Gastrocnemius medialis (tissue), 4 donors: ENCODE measurements at regions not wholly inside any gene's neighbourhood (a gene's known extent, or its start where the extent isn't known, plus 50 kb on each side); places are given as distances from the start of the nearest gene placed in this dataset.

Experiments
- ATAC-seq, 2 donors: fragments of 150-250 bp; one replicate each; pipeline ENCODE4 v1.9.1; 2016
- DNase-seq, 2 donors: peaks; one replicate each; pipeline ENCODE4 v3.0.0-alpha.2; 2019
- H3K27ac ChIP-seq, 4 donors: fragments of 200-600 bp; sonication (generic); 1 replicate in 1 of 4; 2 replicates in 3 of 4; pipeline ENCODE4 v1.5.1; 2016 to 2018; ENCODE audit warnings: mild to moderate bottlenecking in 2 of 4, moderate library complexity in 1 of 4
- H3K27me3 ChIP-seq, 3 donors: fragments of 200-600 bp; sonication (generic) in 2 of 3; 1 replicate in 1 of 3; 2 replicates in 2 of 3; pipeline versions ENCODE4 v1.5.1 to v1.6.0; 2016 to 2019; ENCODE audit warnings: mild to moderate bottlenecking in 1 of 3, moderate library complexity in 1 of 3
- H3K36me3 ChIP-seq, 2 donors: fragments of 200-600 bp; sonication (generic) in 1 of 2; one replicate each; pipeline ENCODE4 v1.5.1; 2017 to 2018
- H3K4me1 ChIP-seq, 2 donors: fragments of 200-600 bp; sonication (generic) in 1 of 2; one replicate each; pipeline ENCODE4 v1.5.1; 2016 to 2017; ENCODE audit warnings: mild to moderate bottlenecking in 2 of 2
- H3K4me3 ChIP-seq, 4 donors: fragments of 200-600 bp; sonication (generic) in 3 of 4; 1 replicate in 1 of 4; 2 replicates in 3 of 4; pipeline ENCODE4 v1.5.1; 2016 to 2019; ENCODE audit warnings: mild to moderate bottlenecking in 2 of 4
- H3K9me3 ChIP-seq, 3 donors: fragments of 200-600 bp; sonication (generic) in 2 of 3; 1 replicate in 1 of 3; 2 replicates in 2 of 3; pipeline ENCODE4 v1.5.1; 2016 to 2019
- CTCF ChIP-seq, 5 experiments: fragments of 450-650 bp in 3 of 5; fragments of 200-600 bp in 2 of 5; sonication (generic) in 2 of 5; IDR thresholded peaks in 4 of 5; conservative IDR thresholded peaks in 1 of 5; 1 replicate in 4 of 5; 2 replicates in 1 of 5; pipeline ENCODE4 v1.5.1; 2016 to 2019; ENCODE audit warnings: antibody characterized with exemption in 5 of 5, mild to moderate bottlenecking in 3 of 5, moderate library complexity in 3 of 5
- POLR2A ChIP-seq, 2 donors: fragments of 450-650 bp; IDR thresholded peaks; one replicate each; pipeline ENCODE4 v1.6.1; 2017; ENCODE audit warnings: antibody characterized with exemption in 2 of 2, mild to moderate bottlenecking in 2 of 2, moderate library complexity in 2 of 2
- in situ Hi-C, 4 donors: fragments of 200-750 bp; cut with MboI; loops; one replicate each; pipeline versions ENCODE4 v1.15.0 to v1.8.0; 2017; ENCODE audit warnings: low sequenced_read_pairs in 4 of 4
- intact Hi-C: fragments of 100-400 bp; cut with DNase I; formaldehyde crosslinking; loops from one replicate; pipeline ENCODE4 v1.15.1; 2023; ENCODE audit warnings: low total_unique reads

- TF ChIP-seq CTCF (IDR thresholded peaks at IDR 0.05 in 4 of 5, conservative IDR thresholded peaks at IDR 0.05 in 1 of 5), result no peak
- no peak for TF ChIP-seq POLR2A (IDR thresholded peaks at IDR 0.05)
Measured at GRCh38 chr10:61175316-61175715, 231.3 kb upstream of the RHOBTB1 start.

GRCh38 chr10:61173450-61173849, 229.5 kb upstream of the RHOBTB1 start:
- DNase-seq (no peak), ATAC-seq (no peak)
- intact Hi-C loops, result no loop called here
- no peak for TF ChIP-seq POLR2A (IDR thresholded peaks at IDR 0.05)
- TF ChIP-seq CTCF (IDR thresholded peaks at IDR 0.05 in 4 of 5, conservative IDR thresholded peaks at IDR 0.05 in 1 of 5), result no peak
- no peaks in the 10 kb centered on the region for H3K36me3 ChIP-seq
- peaks cover 18 to 25% of the 10 kb centered on the region in 2 donors for H3K4me1 ChIP-seq
- H3K4me3 ChIP-seq, result no peak overlapping the region
- in situ Hi-C loops, result no loop called here
- no peaks in the 10 kb centered on the region for H3K9me3 ChIP-seq
- no peaks in the 10 kb centered on the region for H3K27me3 ChIP-seq
- no peak overlapping the region for H3K27ac ChIP-seq

More at GRCh38 chr10:61175316-61175715, 231.3 kb upstream of the RHOBTB1 start:
- peaks cover under 1 to 16% of the 10 kb centered on the region in 2 donors for H3K4me1 ChIP-seq
- H3K27ac ChIP-seq, result peak overlapping the region in 2 of 4 donors; percentile 11 to 14
- H3K27me3 ChIP-seq, result no peaks in the 10 kb centered on the region
- in situ Hi-C loops (no loop called here), intact Hi-C loops (no loop called here)
- no peaks in the 10 kb centered on the region for H3K36me3 ChIP-seq
- DNase-seq (no peak), ATAC-seq (no peak)
- H3K4me3 ChIP-seq, result no peak overlapping the region
- no peaks in the 10 kb centered on the region for H3K9me3 ChIP-seq

GRCh38 chr10:61172182-61172926, 228.4 kb upstream of the RHOBTB1 start:
- Histone ChIP-seq H3K4me1 (peaks cover 18 to 24% of the 10 kb centered on the region in 2 donors), H3K27me3 (no peaks in the 10 kb centered on the region), H3K4me3 (no peak overlapping the region), H3K27ac (no peak overlapping the region), H3K36me3 (no peaks in the 10 kb centered on the region), H3K9me3 (no peaks in the 10 kb centered on the region)
- intact Hi-C loops, result no loop called here
- no peak for TF ChIP-seq CTCF (IDR thresholded peaks at IDR 0.05 in 4 of 5, conservative IDR thresholded peaks at IDR 0.05 in 1 of 5)
- no peak for TF ChIP-seq POLR2A (IDR thresholded peaks at IDR 0.05)
- no peak for DNase-seq
- no peak for ATAC-seq
- in situ Hi-C loops, result no loop called here

GRCh38 chr10:61170594-61170993, 226.6 kb upstream of the RHOBTB1 start:
- intact Hi-C loops (no loop called here), in situ Hi-C loops (no loop called here)
- H3K27me3 ChIP-seq, result no peaks in the 10 kb centered on the region
- peaks cover 23 to 25% of the 10 kb centered on the region in 2 donors for H3K4me1 ChIP-seq
- peak overlapping the region in 2 of 4 donors; percentile 25 to 32 for H3K4me3 ChIP-seq
- ATAC-seq (peak; percentile 88 to 94), DNase-seq (peak; percentile 22 to 35)
- peak overlapping the region; percentile 81 to 96 (median 86) for H3K27ac ChIP-seq
- H3K9me3 ChIP-seq, result no peaks in the 10 kb centered on the region
- TF ChIP-seq CTCF (IDR thresholded peaks at IDR 0.05 in 4 of 5, conservative IDR thresholded peaks at IDR 0.05 in 1 of 5) (no peak), POLR2A (IDR thresholded peaks at IDR 0.05) (peak in 1 of 2 donors; percentile 38)
- no peaks in the 10 kb centered on the region for H3K36me3 ChIP-seq
